NCI-H2107 treated with DMSO at 0.1 percent for 48 hours (cell line): ENCODE measurements at regions not wholly inside any gene's neighbourhood (a gene's known extent, or its start where the extent isn't known, plus 50 kb on each side); places are given as distances from the start of the nearest gene placed in this dataset.
"Not testable (repeated sequence)": the region's sequence is repeated elsewhere in the genome, so short reads cannot be mapped to it uniquely, and the experiment has no call there.

Source experiments
- DNase-seq: peaks from one replicate; lab custom pipeline; 2025; ENCODE audit not compliant: unreplicated experiment; lab: John Stamatoyannopoulos, UW

- DNase-seq: not testable (repeated sequence)
Measured at GRCh38 chr17:20840987-20841865, 201.6 kb downstream of the USP22 start.

- DNase-seq: not testable (repeated sequence)
Measured at GRCh38 chr17:20842012-20842411, 200.8 kb downstream of the USP22 start.

- not testable (repeated sequence) for DNase-seq
Measured at GRCh38 chr17:20843261-20843660, 199.6 kb downstream of the USP22 start.

GRCh38 chr17:20843799-20844553 is 198.8 kb downstream of the USP22 start:
- DNase-seq: not testable (repeated sequence)

GRCh38 chr17:20848869-20849443 is 193.9 kb downstream of the USP22 start:
- DNase-seq: not testable (repeated sequence)

- not testable (repeated sequence) for DNase-seq
Measured at GRCh38 chr17:20851591-20852238, 191.1 kb downstream of the USP22 start.

GRCh38 chr17:20852239-20852989 is 190.4 kb downstream of the USP22 start:
- DNase-seq: no peak

- DNase-seq: no peak
Measured at GRCh38 chr17:20852990-20853370, 189.8 kb downstream of the USP22 start.

GRCh38 chr17:20855910-20856470 is 186.8 kb downstream of the USP22 start:
- not testable (repeated sequence) for DNase-seq

- DNase-seq: not testable (repeated sequence)
Measured at GRCh38 chr17:20866444-20867209, 176.2 kb downstream of the USP22 start.

GRCh38 chr17:20867436-20867937 is 175.3 kb downstream of the USP22 start:
- DNase-seq: not testable (repeated sequence)

- not testable (repeated sequence) for DNase-seq
Measured at GRCh38 chr17:20867938-20868661, 174.7 kb downstream of the USP22 start.

GRCh38 chr17:20868662-20869007 is 174.2 kb downstream of the USP22 start:
- DNase-seq: not testable (repeated sequence)

- not testable (repeated sequence) for DNase-seq
Measured at GRCh38 chr17:20873173-20873572, 169.6 kb downstream of the USP22 start.

- DNase-seq: not testable (repeated sequence)
Measured at GRCh38 chr17:20873688-20874328, 169.0 kb downstream of the USP22 start.

- DNase-seq: not testable (repeated sequence)
Measured at GRCh38 chr17:20877384-20877783, 165.4 kb downstream of the USP22 start.

GRCh38 chr17:20890338-20890737 is 152.5 kb downstream of the USP22 start:
- no peak for DNase-seq

GRCh38 chr17:20895426-20895825 is 147.4 kb downstream of the USP22 start:
- not testable (repeated sequence) for DNase-seq
